Hematopoietic multipotent progenitor cell treated with erythropoietin and hydrocortisone succinate and interleukin-3 and kit ligand, for 8 days (in vitro differentiated cells): ENCODE measurements at regions not wholly inside any gene's neighbourhood (a gene's known extent, or its start where the extent isn't known, plus 50 kb on each side); places are given as distances from the start of the nearest gene placed in this dataset.

Source experiments
- DNase-seq: peaks from one replicate; pipeline ENCODE4 v3.0.0-alpha.2; 2015

DNA sequence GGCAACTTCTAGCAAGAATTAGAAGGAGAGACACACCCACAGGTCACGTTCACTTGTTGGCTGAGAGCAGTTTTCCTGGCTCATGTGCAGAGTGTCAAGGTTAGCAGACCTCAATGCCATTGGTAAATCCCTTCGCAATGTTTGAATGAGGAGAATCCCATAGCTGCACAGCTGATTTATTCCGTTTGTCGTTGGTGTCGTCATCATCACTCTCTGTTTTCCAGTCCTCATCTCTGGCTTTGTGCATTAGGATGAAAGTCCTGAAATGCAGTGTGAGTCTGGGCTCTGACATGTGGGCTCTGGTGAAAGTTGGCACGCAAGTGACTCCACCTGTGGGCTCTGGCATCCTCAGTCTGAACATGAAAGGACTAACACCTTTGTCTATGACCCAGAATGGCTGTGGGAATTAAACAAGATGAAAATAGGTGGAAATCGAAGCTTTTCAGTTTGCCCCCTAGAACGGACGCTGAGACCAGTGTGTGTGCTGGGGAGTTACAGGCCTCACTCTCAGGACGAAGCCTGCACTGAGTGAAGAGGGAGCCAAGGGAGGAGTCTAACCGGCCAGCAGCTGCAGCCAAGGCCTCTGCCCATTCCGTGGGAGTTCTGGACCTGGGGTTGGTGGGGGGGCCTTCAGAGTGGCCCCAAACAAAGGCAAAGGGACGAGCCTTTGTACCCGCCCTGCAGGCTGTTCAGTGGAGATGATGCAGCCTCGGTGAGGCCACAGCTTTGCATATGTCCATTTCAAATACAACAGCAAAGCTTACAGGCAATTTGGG lies 74.8 kb upstream of the ZNF516 start:
- DNase-seq, result no peak

DNA sequence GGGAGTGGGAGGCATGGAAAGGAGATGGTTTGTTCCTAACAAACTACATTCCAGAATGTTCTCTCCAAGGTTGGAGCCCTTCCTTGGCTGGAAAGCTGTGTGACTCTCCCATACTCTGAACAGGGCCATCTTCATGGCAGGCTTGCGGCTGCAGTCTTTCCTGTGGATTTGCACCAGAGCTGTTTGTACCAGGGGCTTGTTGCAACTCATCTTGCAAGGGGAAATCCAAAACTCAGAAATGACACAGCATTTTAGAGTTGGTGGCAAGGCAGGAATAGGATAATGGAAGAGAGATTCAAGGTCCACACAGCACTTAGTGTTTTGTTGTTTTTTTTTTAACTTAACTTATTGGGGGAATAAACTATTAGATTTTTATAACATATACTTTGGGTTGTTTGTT lies 73.7 kb upstream of the ZNF516 start:
- no peak for DNase-seq

DNA sequence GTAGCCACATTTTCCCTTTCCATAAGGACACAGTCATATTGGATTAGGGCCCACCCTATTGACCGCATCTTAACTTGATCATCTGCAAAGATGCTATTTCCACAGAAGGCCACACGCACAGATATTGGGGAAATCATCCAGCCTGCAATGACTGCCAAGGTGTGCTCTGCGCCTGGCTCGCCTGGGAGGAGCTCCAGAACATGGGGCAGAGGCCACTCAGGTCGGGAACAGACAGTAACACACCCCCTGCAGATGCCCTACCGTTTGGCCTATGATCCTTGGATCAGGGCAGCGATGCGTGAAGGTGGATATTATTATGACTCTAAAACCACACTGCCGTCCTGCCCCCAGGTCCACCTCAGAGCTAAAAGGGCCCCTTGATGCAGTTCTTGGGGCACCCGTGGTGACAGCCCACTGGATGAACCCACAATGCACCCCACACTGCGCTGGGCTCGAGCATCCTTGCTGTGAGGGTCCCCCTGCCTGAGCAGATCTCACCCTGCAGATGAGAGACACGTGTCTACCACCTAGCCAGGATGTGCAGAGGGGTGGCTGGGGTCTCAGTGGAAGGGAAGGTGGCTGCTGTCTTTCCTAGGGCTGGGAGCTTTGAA lies 72.9 kb upstream of the ZNF516 start:
- DNase-seq, result no peak

DNA sequence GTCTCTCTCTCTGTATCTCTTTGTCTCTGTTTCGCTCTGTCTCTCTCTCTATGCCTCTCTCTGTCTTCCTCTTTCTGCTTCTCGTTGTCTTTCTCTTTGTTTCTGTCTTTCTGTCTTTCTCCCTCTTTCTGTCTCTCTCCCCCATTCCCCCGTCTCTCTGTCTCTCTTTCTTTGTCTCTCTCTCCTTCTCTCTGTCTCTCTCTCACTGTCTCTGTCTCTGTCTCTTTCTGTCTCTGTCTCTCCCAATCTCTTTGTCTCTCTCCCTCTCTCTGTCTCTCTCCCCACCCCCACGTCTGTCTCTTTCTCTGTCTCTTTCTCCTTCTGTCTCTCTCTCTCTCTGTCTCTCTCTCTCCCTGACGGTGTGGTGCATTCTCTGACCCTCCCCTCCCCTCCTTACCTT lies 71.9 kb upstream of the ZNF516 start:
- no peak for DNase-seq

DNA sequence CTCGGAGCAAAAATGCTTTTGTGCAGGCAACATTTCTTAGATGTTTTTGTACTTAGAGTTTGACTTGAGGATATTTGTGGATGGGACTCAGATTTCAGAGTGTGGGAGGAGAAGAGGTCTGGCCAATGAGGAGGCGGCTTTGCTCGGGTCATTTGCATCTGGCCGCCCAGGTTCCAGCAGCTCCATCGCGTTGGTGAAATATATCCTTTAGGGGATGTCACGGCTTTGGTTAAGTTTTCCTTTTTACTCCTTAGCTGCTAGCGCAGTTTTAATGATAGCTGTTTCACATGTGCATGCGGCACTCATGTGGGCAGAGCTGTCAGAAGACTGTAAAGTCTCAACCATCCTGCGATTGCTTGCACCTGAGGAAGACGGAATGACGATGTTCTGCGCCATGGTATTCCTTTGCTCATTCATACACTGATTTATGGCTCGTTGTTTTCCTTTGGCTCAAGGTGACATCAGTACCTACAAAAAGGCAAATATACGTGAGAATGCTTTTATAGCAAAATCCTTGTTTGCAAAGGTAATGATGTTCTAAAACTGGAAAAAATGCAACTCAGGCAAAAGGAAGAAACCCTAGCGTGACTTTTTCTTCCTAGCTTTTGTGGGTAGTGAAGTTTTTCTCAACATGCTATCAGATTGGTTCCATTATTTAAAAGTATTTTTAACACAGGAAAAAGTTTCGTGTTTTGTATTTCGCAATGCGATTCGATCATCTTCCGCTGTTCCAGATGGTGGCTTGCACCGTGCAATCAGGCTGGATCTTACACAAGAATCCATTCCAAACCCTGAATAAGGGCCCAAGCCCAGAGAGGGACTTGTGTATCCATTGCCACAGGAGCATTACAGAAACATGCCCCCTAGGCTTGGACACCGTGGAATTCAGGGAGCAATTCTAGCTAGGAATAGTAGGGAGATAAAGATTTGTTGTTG lies 70.5 kb upstream of the ZNF516 start:
- peak; percentile 14 for DNase-seq

DNA sequence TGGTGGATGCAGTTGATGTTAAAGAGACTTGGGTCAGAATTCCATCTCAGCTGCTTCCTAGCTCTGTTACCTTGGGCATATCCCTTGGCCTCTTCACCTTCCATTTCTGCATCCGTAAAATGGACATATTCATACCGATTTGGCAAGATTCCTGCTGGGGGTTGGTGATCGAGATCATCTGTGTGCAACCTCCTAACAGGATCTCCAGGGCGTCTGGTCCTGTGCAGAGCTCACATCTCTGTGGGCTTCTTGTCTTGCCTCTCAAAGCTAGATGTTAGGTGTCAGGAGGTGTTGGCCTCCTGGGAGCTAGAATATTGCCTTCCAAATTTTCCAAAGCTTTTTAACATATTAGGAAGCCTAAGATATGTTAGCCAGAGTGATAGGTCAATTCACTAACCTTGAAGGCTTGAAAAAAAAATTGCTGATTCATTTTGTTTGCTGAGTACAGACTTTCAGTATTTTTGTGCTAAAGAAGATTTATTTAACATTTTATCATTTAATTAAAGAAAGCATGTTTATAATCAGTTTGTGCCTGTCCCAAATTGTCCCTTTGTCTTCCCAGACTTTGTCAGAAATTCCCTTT lies 69.7 kb upstream of the ZNF516 start:
- no peak for DNase-seq

DNA sequence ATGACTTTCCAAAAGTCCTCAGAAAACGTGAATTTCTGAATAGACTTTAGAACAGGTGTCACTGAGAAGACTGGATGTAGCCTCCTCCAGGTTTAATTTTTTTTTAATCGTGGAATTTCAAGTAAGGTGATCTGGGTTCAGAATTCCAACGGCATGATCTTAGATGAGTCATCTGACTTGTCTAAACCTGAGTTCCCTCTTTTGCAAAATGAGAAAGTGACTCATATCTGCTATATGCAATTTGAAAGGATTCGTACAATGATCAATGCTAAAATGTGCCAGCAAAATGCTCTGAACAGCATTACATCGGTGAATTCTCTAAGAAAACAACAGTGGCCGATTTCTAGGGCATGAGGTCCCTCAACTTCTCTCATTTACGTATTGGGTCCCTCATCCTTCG lies 69.1 kb upstream of the ZNF516 start:
- no peak for DNase-seq

DNA sequence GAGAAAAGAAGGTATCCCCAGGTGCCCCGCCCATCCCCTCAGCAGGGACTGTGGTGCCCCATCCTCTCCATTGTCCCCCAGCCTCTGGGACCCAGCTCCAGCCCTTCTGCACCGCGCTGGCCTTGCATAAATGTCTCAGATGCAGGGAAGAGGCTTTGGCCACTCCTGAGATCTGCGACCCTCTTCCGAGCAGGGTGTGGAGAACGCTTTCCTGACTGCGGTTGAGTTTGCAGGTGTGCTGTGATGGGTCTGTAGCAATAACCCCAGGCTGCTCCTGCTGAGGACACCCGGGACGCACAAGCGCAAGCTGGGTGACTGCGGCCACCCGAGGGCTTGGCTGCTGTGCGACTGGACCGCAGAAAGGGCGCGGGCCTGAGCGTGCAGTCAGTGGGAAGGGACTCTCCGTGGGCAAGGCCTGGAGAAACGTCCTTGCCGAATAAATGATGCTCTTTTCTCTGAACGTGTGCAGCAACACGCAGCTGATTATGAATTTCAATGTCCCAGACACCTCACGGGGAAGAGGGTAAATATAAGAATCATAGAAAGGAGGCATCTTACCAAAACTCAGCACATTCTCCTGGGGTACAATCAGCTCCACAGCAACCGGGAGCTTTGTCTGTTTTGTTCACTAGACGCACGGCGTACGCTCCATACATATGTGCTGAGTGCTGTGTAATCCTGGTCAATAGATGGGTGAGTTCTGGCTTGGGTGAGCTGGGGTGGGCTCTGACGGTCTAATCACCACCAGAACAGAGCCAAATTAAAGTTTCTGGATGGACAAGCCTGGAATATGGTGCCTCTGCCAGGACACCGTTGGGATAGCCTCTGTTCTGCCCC lies 67.5 kb upstream of the ZNF516 start:
- DNase-seq, result no peak

DNA sequence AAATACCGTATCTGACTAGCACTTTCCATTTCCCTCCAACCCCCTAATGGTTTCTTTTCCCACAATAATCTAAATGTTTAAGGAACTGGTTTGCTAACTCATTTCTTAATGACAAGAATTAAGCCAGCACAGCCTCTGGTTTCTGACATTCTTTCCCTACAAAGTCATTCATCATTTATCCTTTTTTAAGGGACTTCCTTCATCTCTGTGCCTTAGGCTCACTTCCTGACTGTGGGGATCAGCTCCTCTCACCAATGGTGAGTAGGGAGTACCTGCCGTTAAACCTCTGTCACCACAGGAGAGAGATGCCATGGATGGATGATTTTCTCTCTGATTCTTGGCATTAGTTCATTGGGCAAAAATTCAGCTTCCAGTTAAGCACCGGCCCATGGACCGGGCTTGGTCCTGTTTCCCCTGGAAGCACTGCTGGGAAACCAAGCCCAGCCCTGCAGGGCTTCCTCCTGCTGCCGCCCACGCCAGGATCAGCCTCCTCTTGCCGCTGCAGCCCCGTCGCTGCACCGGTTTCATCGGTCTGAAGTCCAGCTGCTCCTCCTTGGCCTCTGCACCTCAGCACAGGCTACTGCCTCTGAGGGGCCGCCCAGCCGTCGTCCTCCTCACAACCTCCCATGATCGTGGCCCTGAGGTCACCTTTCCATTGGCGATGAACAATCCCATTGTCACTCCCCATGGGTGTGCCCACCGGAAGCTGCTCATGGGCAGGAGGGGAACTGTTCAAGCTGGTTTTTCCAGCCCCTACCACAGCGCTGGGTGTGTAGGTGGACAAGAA lies 64.0 kb upstream of the ZNF516 start:
- DNase-seq, result no peak

DNA sequence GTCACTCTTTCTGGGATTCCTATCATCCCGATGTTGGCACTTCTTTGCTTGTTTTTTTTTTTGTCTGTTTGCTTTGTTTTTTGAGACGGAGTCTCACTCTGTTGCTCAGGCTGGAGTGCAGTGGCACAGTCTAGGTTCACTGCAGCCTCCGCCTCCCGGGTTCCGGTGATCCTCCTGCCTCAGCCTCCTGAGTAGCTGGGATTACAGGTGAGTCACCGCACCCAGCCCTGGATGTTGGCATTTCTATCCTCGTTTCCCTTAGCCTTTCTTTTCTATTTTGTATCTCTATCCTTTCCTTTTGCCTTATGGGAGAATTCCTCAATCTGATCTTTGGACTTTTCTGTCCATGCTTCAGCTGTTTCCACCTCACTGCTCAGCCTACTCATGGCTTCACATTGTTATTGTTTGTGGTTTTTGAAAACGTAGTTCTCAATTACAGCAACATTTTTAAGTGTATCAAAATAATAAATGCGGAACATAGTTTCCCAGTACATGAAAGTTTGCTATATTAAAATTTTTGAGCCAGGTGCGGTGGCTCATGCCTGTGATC lies 62.1 kb upstream of the ZNF516 start:
- DNase-seq, result no peak

DNA sequence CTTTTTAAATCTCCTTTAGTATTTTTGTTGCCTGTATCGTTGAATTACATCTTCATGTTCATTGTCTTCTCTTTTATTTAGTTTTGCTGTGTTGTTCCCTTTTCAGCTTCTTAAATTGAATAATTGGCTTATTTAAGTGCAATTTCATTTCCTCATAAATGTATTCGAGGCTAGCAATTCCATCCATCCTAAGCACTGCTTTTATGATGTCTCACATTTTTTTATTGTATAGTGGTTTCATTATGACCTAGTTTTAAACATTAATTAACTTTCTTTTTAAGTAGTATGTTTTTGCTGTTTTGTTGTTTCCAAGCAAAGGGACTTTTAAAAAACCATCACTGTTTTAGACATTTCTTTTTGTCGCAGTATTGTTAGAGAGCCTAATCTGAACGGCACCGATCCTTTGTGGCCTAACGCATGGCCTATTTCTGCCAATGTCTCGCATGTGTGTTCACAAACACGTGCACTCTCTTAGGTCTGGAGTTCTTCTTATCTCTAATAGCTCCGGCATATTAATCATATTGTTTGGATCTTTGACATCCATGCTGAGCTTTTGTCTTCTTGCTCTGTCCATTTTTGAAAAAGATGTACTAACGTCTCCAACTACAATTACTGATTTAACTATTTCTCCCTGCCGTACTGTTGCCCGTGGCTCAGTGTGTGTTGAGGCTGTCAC lies 59.6 kb upstream of the ZNF516 start:
- DNase-seq, result no peak

DNA sequence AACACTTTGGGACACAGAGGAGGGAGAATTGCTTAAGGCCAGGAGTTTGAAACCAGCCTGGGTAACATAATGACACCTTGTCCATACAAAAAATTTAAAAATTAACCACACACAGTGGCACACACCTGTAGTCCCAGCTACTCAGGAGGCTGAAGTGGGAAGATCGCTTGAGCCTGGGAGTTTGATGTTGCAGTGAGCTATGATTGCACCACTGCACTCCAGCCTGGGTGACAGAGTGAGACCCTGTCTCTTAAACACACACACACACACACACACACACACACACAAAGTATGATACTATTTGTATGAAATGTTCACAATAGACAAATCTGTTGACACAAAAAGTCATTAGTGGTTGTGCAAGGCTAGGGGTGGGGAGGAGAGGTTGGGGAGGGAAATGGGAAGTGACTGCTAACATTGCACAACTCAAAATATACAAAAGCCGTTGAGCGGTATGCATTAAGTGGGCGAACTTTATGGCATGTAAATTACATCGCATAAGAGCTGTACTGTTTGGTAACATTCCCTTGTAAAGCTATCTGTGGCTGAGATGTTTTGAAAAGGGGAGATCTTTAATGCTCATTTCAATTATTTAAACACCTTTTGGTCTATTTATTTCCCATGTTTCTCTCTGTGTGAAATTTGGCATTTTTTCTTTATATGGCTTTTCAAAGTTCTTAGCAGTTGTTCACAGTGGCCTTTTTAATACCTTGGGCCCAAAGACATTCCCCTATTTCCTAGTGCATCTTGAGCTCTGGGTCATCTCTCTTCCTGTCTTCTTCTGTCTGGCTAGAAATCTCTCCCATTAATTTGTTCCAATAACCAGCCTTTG lies 58.9 kb upstream of the ZNF516 start:
- peak; percentile 10 for DNase-seq

DNA sequence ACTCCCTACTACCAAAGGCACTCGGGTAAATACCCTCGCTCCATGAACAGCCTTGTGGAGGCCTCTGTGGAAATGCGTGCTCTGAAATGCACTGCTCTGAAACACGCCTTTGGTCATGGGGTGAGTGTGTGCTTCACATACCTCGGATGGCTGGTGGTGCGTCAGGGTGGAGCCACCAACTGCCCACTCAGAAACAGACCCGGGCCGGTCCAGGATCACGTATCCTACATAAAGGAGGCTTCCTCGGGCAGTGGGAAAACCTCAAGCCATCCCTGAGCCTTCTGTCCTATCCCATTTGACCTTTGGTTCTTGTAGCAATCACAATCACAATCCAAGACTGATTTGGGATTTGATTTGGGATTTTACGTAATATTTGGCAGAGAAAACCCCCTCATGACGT lies 53.5 kb upstream of the ZNF516 start:
- no peak for DNase-seq

DNA sequence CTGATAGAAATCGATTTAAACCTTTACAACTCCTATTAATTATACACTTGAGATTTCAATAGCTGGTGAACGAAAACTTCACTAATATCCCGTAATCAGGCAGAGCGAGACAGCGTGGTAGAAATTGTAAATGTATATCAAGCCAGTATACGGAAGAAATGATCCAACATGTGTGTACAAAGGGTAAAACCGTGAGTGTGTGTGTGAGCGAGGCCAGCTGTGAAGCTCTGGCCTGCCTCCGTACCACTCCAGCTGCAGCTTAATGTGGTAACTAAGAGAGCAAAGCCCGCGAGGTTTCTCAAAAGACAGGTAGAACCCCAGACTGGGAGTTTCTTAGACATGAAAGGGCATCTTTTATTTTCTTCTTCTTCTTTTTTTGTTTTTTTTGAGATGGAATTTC lies 52.3 kb upstream of the ZNF516 start:
- no peak for DNase-seq

DNA sequence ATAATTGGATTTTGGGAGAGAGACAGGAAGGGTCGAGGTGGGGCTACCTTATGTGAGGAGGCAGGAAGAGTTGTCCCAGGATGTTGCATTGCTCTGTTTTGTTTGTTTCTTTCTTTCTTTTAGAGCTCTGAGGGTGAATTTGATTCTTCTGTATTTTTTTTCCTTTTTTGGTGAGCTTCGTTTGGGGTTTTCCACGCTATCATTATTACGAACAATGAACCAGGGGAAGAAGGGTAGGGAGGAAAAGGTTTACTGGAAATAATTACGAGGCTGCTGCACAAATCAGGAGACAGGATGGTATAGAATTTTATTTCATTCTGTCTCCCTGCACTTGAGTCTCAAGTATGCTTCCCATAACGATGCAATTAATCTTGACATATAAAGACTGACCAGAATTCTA lies 51.4 kb upstream of the ZNF516 start:
- DNase-seq, result no peak

DNA sequence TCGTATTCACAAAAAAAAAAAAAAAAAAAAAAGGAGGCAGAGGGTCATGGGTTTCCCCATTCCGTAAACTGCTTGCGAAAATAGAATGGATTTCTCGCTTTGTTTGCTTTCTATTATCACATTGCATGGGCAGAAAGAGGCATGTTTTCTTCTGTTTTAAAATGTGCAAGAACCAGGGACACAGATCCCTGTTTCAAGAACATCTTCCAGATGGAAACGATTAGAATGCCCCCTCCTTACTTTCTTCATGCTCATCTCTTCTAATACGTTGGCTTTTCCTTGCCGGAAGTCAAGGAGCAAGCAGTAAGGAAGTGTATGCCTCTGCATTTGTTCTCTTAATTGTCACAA lies 51.0 kb upstream of the ZNF516 start:
- DNase-seq, result no peak

DNA sequence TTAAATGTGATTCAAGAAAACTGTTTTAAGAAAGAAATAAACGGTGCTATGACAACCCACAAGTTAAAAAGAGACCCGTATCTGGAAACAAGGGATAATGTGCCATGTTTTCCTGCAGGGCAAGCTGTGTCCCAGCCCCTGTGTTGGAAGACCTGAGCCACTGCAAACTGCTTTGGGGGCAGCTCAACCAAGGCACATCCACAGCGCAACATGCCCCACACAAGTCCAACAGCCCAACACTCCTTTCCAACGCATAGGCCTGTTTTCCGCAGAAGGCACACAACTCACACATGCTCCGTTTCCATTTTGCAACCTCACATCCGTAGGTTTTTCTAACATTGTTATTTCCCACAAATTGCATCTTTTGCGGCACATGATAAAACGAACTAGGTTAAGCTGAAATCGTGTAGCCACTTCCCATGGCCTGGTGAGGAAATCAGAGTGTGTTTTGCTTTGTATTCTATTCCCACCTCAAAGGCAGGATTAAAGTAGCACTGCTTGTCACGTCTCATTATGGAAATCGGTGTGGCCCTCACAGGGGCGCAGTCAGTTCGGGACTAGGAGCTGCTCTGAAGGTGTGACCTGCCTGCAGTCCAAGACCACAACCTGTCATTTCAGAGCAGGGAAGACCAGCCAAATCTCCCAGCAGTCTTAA lies 50.5 kb upstream of the ZNF516 start:
- DNase-seq, result no peak

DNA sequence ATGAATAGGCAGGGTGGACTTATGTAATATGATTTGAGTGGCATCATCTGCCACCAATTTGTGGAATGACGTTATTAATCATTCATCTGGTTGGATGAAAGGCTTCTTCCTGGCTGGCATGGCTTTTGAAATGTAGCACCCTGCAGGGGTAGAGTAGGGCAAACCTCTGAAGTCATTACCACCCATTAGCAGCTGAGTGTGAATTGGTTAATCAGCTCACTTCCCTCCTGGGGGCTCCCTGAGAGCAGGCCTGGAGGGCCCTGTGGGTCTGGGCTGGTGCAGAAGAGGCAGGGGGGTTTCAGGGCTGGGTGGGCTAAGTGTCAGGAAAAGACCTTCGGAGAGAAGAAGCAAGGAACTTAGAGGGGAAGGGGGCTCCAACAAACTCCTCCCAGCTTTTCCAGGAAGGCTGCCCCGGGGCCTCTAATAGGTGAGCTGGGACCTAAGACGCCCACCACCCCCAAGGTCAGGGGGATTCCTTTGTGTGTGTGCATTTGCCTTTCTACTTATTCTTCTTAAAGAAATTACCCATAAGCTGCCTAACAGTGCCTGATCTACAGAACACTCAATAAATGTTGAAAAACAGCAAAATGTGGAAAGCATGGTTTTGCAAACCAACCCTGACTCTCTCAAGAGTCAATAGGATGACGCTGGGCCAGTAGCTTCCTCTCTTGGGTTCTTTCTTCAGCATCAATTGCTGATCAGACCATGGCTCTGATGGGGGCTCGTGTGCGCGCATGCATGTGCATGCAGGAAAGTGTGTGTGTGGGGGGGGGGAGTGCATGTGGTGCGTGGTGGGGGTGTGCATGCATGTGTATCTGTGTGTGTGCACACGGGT lies 49.7 kb upstream of the ZNF516 start:
- no peak for DNase-seq
